EH (cell line): ENCODE measurements at regions not wholly inside any gene's neighbourhood (a gene's known extent, or its start where the extent isn't known, plus 50 kb on each side); places are given as distances from the start of the nearest gene placed in this dataset.
"Not testable (repeated sequence)": the region's sequence is repeated elsewhere in the genome, so short reads cannot be mapped to it uniquely, and the experiment has no call there.

Source experiments
- DNase-seq: peaks from one replicate; pipeline ENCODE4 v3.0.0-alpha.2; 2015; ENCODE audit warnings: low read depth

DNA sequence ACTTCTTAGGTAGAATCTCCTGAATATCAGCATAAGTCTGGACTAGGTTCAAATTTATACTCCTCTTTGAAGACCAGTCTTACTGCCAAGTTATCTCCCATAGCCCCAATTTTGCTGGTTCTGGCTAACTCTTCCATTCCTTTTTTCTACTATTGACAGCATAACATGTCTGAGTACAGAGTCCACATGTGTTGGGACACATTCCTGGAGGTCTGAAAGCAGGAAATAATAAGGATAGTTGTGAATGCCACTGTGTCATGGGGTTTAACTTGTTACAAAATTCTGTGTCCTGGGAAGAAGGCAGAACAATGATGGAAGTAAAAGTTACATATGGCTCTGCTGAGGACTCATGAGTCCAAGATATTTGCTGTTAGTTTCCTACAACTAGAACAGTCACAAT lies 57.4 kb upstream of the ZBTB20 start:
- peak; percentile 6 for DNase-seq

GRCh38 chr3:115208066-115208750 lies 61.1 kb upstream of the ZBTB20 start:
- DNase-seq: no peak

DNA sequence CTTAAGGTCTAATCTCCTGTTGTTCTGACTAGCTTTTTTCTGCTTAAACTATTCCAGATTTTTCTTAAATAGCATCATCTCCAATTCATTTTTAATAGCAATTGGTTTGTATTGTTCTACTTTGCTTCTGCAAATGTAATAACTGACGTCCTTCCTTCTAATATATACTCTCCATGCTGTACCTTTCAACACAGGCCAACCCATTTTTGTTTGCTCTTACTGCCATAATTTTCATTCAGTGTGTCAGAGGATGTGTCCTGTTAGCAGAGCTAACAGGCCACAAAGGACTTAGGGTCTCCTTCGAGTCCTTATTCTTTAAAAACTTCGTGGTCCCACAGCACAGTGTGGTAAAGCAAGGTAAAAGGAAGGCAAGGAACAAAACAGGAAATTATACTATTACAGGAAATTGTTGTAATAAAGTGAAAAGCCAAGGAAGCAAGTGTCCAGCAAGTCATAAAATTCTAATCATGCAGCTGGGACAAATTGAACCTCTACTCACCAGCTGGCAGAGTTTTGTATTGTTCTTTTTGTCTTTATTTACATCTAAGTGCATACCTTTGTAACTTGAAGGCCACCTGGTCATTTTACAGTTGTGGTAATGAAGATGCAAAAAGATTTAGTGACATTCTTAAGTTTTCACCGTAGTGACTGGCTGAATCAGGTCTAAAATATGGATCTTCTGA lies 64.9 kb upstream of the ZBTB20 start:
- DNase-seq: no peak

GRCh38 chr3:115212615-115213014 lies 65.5 kb upstream of the ZBTB20 start:
- no peak for DNase-seq

GRCh38 chr3:115213052-115213451 lies 66.0 kb upstream of the ZBTB20 start:
- DNase-seq: not testable (repeated sequence)

DNA sequence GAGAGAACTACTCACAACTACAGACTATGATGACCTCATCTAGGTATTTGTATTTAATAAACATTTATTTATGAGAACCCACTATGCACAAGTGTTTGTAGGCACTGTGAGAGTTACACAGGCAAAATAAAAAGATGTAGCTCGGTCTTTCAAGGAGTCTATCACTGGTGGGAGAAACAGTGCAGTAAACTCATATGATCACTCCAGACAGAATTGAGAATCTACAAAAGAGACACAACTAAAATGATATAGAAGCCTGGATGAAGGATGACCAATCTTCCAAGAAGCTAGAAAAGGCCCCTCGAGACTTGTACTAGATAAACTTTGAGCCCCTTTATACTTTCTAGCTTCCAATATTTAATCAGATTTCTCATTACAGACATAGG lies 70.2 kb upstream of the ZBTB20 start:
- no peak for DNase-seq

DNA sequence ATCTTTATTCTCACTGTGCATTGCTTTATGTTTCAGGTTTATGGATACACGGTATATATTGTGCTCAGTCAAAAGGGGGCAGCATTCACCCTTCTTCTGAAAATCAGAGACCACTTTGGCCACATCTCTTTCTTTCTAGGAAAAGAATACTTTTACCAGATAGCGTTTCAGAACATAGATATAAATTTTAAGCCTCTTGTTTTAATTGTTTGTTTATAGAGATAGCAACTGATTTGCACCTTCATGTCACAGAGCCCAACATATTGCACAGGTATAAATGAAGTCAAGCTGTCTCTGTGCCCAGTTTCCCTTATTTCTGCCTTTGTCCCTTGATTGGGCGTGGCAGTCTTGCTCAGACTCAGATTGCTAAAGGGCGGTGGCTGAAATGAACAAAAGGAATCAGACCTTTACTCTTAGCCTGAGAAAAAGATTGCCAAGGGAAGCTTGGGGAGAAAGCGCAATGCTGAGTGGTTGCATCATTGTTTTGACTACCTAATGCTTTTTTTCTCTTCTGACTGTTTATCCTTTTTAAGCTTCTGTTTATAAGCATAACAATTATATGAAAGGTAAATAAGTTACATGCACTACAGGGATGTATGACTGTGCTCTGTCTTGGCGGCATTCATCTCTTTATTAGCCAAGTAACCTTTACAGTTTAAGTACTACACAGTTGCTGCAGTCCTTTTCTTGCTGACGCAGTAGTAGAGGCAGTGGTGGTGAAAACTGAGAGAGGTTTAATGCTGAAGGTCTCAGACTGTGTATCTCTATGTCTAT lies 70.8 kb upstream of the ZBTB20 start:
- peak; percentile 74 for DNase-seq

GRCh38 chr3:115218859-115219258 lies 71.8 kb upstream of the ZBTB20 start:
- DNase-seq: no peak

GRCh38 chr3:115224687-115225086 lies 77.6 kb upstream of the ZBTB20 start:
- DNase-seq: no peak

- no peak for DNase-seq
These were observed 79.9 kb upstream of the ZBTB20 start for GRCh38 chr3:115226844-115227445.

DNA sequence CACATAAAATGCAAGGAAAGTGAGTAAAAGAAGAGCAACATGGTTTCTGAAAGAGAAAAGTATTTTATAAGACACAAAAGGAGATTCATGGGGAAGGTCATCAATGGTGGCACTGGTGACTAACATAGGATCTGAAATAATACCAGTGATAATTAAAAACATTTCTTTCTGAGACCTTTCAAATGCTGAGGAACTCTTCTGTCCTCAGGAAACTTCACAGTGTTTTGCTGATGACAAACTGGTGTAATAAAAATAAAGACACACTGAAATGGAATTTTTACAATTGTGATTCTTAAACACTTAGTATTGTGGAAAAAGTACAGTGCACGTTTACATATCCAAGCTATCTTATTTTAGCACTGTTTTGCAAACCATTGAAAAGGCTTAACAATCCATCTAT lies 80.4 kb upstream of the ZBTB20 start:
- DNase-seq: peak; percentile 91

GRCh38 chr3:115228266-115228665 lies 81.2 kb upstream of the ZBTB20 start:
- DNase-seq: peak; percentile 40

DNA sequence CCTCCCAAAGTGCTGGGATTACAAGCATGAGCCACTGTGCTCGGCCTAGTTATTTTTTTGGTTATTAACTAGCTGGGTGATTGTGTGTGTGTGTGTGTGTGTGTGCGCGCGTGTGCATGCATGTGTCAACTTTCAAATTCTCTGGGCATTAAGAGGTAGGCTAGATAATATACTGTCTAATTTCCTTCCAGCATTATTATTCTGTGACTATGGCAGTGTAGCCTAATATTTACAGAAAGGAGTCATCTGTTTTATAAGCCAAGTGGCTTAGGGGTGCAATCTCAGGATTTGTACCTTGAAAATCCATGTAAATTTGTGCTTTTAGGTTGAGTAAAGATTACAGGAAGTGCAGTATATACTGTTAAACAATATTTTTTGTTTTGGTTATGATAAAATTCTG lies 85.1 kb upstream of the ZBTB20 start:
- DNase-seq: no peak

DNA sequence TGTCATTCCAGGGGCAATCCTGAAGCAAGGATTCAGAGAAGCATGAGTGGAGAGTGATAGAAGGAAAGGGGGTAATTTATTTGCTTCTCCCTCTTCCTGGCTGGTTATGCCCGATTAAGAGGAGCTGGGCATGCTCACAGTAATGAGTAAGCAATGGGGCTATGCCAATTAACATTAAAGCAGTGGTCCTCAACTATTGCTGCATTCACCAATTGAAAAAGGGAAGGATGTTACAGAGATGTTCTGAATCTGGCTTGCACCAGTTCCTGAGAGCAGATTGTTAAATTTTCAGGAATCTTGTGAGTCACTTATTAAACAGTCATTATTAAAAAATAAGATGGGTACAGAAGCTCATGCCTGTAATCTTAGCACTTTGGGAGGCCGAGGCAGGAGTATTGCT lies 85.9 kb upstream of the ZBTB20 start:
- peak; percentile 61 for DNase-seq

GRCh38 chr3:115236496-115236895 lies 89.4 kb upstream of the ZBTB20 start:
- peak; percentile 16 for DNase-seq

DNA sequence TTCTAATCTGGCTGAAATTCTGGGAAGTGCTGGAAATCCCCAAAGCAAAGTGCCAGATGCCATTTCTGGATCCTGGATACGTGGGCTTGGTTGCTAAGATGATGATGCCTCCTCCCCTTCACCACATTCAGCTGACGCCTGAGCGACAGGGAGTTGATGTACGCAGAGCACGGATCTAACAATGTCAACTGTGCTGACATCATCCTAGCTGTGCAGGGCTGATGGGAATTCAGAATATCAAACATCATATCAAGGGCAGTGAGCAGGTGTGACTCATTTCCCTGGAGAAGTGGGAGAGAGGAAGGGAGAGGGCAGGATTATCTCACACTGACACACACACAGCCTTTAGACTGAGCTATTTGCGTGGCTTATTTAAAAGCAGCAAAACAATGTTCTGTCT lies 92.6 kb upstream of the ZBTB20 start:
- peak; percentile 98 for DNase-seq

DNA sequence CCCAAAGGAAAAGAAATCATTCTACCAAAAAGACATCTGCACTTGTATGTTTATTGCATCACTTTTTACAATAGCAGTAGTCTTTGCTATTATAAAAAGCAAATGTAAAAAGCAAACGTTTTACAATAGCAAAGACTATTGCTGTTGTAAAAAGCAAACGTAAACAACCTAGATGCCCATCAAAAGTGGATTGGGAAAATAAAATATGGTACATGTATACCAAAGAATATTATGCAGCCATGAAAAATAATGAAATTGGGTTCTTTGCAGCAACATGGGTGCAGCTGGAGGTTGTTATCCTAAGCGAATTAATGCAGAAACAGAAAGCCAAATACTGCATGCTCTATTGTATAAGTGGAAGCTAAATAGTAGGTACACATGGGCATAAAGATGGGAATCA lies 97.3 kb upstream of the ZBTB20 start:
- DNase-seq: no peak

GRCh38 chr3:115245438-115245837 lies 98.3 kb upstream of the ZBTB20 start:
- DNase-seq: peak; percentile 95

GRCh38 chr3:115245899-115246298 lies 98.8 kb upstream of the ZBTB20 start:
- DNase-seq: no peak

- no peak for DNase-seq
These were observed 99.5 kb upstream of the ZBTB20 start for GRCh38 chr3:115246461-115247020.

DNA sequence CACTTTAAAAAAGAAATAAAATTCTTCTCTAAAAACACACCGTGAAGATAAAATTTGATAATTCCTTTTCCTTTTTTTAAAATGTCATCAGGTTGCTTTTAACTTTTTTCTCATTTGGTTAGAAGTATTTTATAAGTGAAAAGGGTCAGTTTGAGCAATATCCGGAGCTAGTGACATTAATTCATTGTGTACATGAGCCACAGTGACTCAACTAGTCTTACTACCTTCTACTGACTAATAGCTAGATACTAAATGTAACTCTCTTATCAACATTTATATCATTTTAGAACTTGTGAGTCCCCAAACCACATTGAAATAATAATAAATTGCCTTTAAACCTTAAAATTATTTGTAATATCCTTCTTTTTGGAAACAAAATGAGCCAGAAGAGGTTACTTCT lies 101.2 kb upstream of the ZBTB20 start:
- DNase-seq: peak; percentile 70

GRCh38 chr3:115251509-115251908 lies 104.4 kb upstream of the ZBTB20 start:
- DNase-seq: no peak
